ENCODE measurements at regions not wholly inside any gene's neighbourhood (a gene's known extent, or its start where the extent isn't known, plus 50 kb on each side); places are given as distances from the start of the nearest gene placed in this dataset.
"Not testable (repeated sequence)": the region's sequence is repeated elsewhere in the genome, so short reads cannot be mapped to it uniquely, and the experiment has no call there.

GRCh38 chr14:71430678-71431376, 501.4 kb upstream of the RGS6 start:
- no peak for DNase-seq (ENCODE audit: low read depth in 2 of 2)

GRCh38 chr14:71432334-71433110, 499.7 kb upstream of the RGS6 start:
- DNase-seq (ENCODE audit: low read depth in 2 of 2), result no peak

GRCh38 chr14:71433303-71433702, 498.9 kb upstream of the RGS6 start:
- no peak for DNase-seq (ENCODE audit: low read depth in 2 of 2)

GRCh38 chr14:71435641-71436040, 496.6 kb upstream of the RGS6 start:
- not testable (repeated sequence) for DNase-seq (ENCODE audit: low read depth in 2 of 2)

GRCh38 chr14:71437870-71438269, 494.4 kb upstream of the RGS6 start:
- no peak for DNase-seq (ENCODE audit: low read depth in 2 of 2)

GRCh38 chr14:71438684-71439083, 493.5 kb upstream of the RGS6 start:
- DNase-seq (ENCODE audit: low read depth in 2 of 2), result no peak

- no peak for DNase-seq (ENCODE audit: low read depth in 2 of 2)
Observed at GRCh38 chr14:71441126-71441525, 491.1 kb upstream of the RGS6 start.

GRCh38 chr14:71444030-71444822, 488.0 kb upstream of the RGS6 start:
- no peak for DNase-seq (ENCODE audit: low read depth in 2 of 2)

GRCh38 chr14:71448431-71449315, 483.6 kb upstream of the RGS6 start:
- DNase-seq (ENCODE audit: low read depth in 2 of 2), result no peak

GRCh38 chr14:71449316-71450055, 482.7 kb upstream of the RGS6 start:
- DNase-seq (ENCODE audit: low read depth in 2 of 2), result no peak

GRCh38 chr14:71451501-71451900, 480.7 kb upstream of the RGS6 start:
- DNase-seq (ENCODE audit: low read depth in 2 of 2), result no peak

- no peak for DNase-seq (ENCODE audit: low read depth in 2 of 2)
Observed at GRCh38 chr14:71452539-71452938, 479.7 kb upstream of the RGS6 start.

- no peak for DNase-seq (ENCODE audit: low read depth in 2 of 2)
Observed at GRCh38 chr14:71452987-71453386, 479.2 kb upstream of the RGS6 start.

- no peak for DNase-seq (ENCODE audit: low read depth in 2 of 2)
Observed at GRCh38 chr14:71454010-71454409, 478.2 kb upstream of the RGS6 start.

- DNase-seq (ENCODE audit: low read depth in 2 of 2), result no peak
Observed at GRCh38 chr14:71454513-71455332, 477.5 kb upstream of the RGS6 start.

- DNase-seq (ENCODE audit: low read depth in 2 of 2), result no peak
Observed at GRCh38 chr14:71460091-71460490, 472.1 kb upstream of the RGS6 start.

- DNase-seq (ENCODE audit: low read depth in 2 of 2), result not testable (repeated sequence)
Observed at GRCh38 chr14:71461617-71462016, 470.6 kb upstream of the RGS6 start.

- DNase-seq (ENCODE audit: low read depth in 2 of 2), result no peak
Observed at GRCh38 chr14:71463807-71464206, 468.4 kb upstream of the RGS6 start.

GRCh38 chr14:71464840-71465239, 467.4 kb upstream of the RGS6 start:
- no peak for DNase-seq (ENCODE audit: low read depth in 2 of 2)

- no peak for DNase-seq (ENCODE audit: low read depth in 2 of 2)
Observed at GRCh38 chr14:71465316-71465715, 466.9 kb upstream of the RGS6 start.

All from stimulated activated CD8-positive, alpha-beta memory T cell treated with anti-CD3 and anti-CD28 coated beads, Interleukin-7, amount 100 ng/mL, for 4 hours (primary cell).